ENCODE measurements at regions not wholly inside any gene's neighbourhood (a gene's known extent, or its start where the extent isn't known, plus 50 kb on each side); places are given as distances from the start of the nearest gene placed in this dataset.

DNA sequence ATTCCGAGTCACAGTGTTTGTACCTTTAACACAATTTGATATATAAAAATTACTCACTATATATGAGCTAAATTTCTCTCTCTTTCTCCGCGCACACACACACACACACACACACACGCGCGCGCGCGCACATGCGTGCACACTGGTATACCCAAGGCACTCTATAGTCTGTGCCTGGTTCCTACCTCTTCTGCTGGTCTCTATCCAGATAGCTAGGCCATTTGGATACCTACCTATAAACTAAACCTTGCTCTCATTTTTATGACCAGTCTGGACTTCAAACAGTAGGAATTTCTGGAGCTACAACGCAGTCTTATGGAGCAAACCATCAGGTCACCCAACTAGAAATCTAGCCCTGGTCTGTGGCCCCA is 97.1 kb upstream of the MAGI3 start:
- H3K9me3 ChIP-seq, result no peaks in the 10 kb centered on the region
- H3K4me3 ChIP-seq, result no peak overlapping the region
- no peaks in the 10 kb centered on the region for H3K27me3 ChIP-seq
- ATAC-seq, result no peak
- DNase-seq, result no peak
- TF ChIP-seq, protein P1, sequence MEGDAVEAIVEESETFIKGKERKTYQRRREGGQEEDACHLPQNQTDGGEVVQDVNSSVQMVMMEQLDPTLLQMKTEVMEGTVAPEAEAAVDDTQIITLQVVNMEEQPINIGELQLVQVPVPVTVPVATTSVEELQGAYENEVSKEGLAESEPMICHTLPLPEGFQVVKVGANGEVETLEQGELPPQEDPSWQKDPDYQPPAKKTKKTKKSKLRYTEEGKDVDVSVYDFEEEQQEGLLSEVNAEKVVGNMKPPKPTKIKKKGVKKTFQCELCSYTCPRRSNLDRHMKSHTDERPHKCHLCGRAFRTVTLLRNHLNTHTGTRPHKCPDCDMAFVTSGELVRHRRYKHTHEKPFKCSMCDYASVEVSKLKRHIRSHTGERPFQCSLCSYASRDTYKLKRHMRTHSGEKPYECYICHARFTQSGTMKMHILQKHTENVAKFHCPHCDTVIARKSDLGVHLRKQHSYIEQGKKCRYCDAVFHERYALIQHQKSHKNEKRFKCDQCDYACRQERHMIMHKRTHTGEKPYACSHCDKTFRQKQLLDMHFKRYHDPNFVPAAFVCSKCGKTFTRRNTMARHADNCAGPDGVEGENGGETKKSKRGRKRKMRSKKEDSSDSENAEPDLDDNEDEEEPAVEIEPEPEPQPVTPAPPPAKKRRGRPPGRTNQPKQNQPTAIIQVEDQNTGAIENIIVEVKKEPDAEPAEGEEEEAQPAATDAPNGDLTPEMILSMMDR (IDR thresholded peaks at IDR 0.05), result no peak
- no peaks in the 10 kb centered on the region for H3K4me1 ChIP-seq
- 86 to 97% methylated on average over 11 of the region's 11 CpGs for WGBS, 2 donors
- no peaks in the 10 kb centered on the region for H3K36me3 ChIP-seq
- no peak overlapping the region for H3K27ac ChIP-seq
- intact Hi-C loops (cut with DNase I), result no loop called here

DNA sequence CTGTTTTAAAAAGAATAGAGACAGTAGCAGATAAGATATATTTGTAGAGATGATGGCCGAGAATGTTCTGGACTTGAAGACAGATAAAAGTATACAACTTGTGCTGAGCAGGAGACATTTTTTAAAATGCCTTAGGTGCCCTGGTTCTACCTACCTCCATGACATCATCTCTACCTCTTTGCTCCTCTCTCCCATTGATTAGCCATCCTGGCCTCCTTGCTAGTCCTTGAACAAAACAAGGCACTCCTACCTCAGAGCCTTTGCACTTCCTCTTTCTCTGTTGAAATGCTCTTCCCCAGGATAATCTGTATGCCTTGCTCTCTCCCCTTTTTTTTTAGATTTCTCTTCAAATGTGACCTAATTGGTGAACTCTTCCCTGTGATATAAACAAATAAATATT is 92.6 kb upstream of the MAGI3 start:
- no peaks in the 10 kb centered on the region for H3K36me3 ChIP-seq
- intact Hi-C loops (cut with DNase I), result no loop called here
- ATAC-seq, result no peak
- H3K4me3 ChIP-seq, result no peak overlapping the region
- H3K27me3 ChIP-seq, result no peaks in the 10 kb centered on the region
- H3K4me1 ChIP-seq, result no peaks in the 10 kb centered on the region
- no peak for DNase-seq
- 67 to 93% methylated on average over 1 of the region's 1 CpG for WGBS, 2 donors
- H3K27ac ChIP-seq, result no peak overlapping the region
- H3K9me3 ChIP-seq, result no peaks in the 10 kb centered on the region
- TF ChIP-seq, protein P1 (IDR thresholded peaks at IDR 0.05), result no peak

DNA sequence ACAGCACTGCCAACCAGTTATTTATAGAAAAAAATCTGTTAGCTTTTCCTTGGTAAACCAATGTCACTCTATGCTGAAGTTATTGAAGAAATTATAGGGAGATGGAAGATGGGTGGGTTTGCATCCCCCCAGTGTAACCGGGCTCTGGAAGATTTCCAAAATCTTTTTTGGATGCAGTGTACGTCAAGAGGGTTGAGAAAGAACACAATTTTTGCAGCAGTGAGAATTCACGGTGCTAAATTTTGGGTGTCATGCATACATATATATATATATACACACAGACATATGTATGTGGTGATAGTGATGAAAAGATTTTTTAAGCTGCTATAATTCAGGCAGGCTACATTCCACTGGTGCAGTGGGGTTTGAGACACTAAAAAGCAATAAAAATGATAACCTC is 91.4 kb upstream of the MAGI3 start:
- H3K9me3 ChIP-seq, result no peaks in the 10 kb centered on the region
- no peaks in the 10 kb centered on the region for H3K36me3 ChIP-seq
- no peak overlapping the region for H3K4me3 ChIP-seq
- no peaks in the 10 kb centered on the region for H3K27me3 ChIP-seq
- 75 to 78% methylated on average over 3 of the region's 3 CpGs for WGBS, 2 donors
- no peak overlapping the region for H3K27ac ChIP-seq
- TF ChIP-seq, protein P1 (IDR thresholded peaks at IDR 0.05), result no peak
- no peaks in the 10 kb centered on the region for H3K4me1 ChIP-seq
- ATAC-seq (no peak), DNase-seq (no peak)
- intact Hi-C loops (cut with DNase I), result no loop called here

DNA sequence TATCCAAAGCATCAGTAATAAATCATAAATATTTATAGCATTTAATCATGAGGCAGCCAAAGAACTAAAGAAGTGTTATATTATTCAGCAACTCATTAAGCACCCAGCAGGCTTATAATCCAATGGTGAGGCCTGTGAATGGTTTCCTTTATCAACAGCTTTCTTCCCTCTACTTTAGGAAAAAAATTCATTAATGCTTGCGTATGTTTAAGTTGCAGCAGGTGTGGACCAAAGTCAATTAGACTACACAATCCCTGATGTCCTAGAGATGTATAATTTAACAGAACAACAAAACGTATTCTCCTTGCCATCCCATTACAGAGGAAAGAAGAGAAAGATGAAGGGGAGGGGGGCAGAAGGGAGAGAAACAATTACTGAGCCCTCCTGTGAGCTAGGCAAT is 87.7 kb upstream of the MAGI3 start:
- intact Hi-C loops (cut with DNase I), result no loop called here

More for the DNA sequence above, 87.7 kb upstream of the MAGI3 start:
- WGBS, 2 donors, result 55 to 65% methylated on average over 2 of the region's 2 CpGs
- ATAC-seq (no peak), DNase-seq (no peak)
- TF ChIP-seq, protein P1 (IDR thresholded peaks at IDR 0.05), result no peak
- Histone ChIP-seq H3K4me3 (no peak overlapping the region), H3K9me3 (no peaks in the 10 kb centered on the region), H3K27ac (no peak overlapping the region), H3K36me3 (no peaks in the 10 kb centered on the region), H3K4me1 (no peaks in the 10 kb centered on the region), H3K27me3 (no peaks in the 10 kb centered on the region)

All from heart right ventricle (tissue), 16 donors.